ENCODE measurements at regions not wholly inside any gene's neighbourhood (a gene's known extent, or its start where the extent isn't known, plus 50 kb on each side); places are given as distances from the start of the nearest gene placed in this dataset.
"Not testable (repeated sequence)": the region's sequence is repeated elsewhere in the genome, so short reads cannot be mapped to it uniquely, and the experiment has no call there.

DNA sequence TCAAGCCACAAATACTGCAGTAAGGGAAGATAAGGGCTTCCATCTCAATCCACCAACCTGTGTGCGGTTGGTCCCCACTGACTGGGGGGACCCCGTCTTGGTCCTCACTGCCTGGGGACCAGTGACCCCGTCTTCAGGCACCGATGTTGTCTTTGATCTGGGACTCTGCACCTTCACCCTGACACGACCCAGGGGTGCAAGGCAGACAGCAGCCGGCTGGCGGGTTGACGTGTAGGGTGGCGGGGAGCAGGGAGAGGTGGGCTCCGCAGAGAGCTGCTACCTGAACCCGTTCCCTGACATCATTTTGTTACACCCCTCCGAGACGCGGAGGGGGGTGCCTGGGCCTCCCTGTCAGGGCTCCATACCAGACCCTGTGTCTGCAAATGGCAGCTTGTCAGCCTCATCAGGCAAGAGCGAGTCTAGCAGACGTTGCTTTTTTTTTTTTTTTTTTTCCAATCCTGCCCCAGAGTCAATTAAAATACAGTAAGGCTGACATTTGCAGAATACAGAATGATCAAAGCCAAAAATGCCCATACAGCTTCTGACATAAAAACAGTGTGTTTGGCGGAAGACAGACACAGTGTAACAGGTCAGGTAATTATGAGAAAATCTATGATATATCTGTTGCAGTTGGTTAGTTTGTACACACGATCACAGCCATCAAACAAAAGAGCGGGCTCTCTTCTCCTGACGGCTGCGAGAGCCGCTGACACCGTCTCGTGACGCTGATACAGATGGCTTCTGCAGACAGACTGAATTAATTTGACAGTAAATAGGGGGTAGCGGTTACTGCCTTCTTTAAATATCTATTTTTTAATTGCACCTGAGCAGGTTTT, 118.6 kb downstream of the CRLF2 start:
- DNase-seq (ENCODE audit: low spot score in 2 of 2): no peak

GRCh38 chrX:1093121-1093520, 119.3 kb downstream of the CRLF2 start:
- Histone ChIP-seq H3K4me3 (no peak overlapping the region), H3K4me1 (no peaks in the 10 kb centered on the region), H3K9me3 (peaks cover 0 to 21% (median 3%) of the 10 kb centered on the region in 4 donors), H3K27me3 (no peaks in the 10 kb centered on the region), H3K36me3 (no peaks in the 10 kb centered on the region), H3K27ac (no peak overlapping the region)
- TF ChIP-seq EP300 (IDR thresholded peaks at IDR 0.05): no peak
- TF ChIP-seq POLR2A (IDR thresholded peaks at IDR 0.05): no peak
- no peak for TF ChIP-seq CTCF (IDR thresholded peaks at IDR 0.05)
- DNase-seq (ENCODE audit: low spot score in 2 of 2): no peak
- 24 to 28% methylated on average over 14 of the region's 14 CpGs for WGBS, 2 donors

More for the DNA sequence above, 118.6 kb downstream of the CRLF2 start:
- Histone ChIP-seq H3K9me3 (peaks cover 0 to 21% (median 3%) of the 10 kb centered on the region in 4 donors), H3K36me3 (no peaks in the 10 kb centered on the region), H3K27me3 (no peaks in the 10 kb centered on the region), H3K4me1 (no peaks in the 10 kb centered on the region), H3K27ac (no peak overlapping the region), H3K4me3 (no peak overlapping the region)
- 50 to 53% methylated on average over 26 of the region's 26 CpGs for WGBS, 2 donors
- TF ChIP-seq CTCF (IDR thresholded peaks at IDR 0.05) (no peak), EP300 (IDR thresholded peaks at IDR 0.05) (no peak), POLR2A (IDR thresholded peaks at IDR 0.05) (no peak)

GRCh38 chrX:1086444-1087409, 125.7 kb downstream of the CRLF2 start:
- Histone ChIP-seq H3K27me3 (no peaks in the 10 kb centered on the region), H3K9me3 (peaks cover 0 to 44% (median 2%) of the 10 kb centered on the region in 4 donors), H3K36me3 (no peaks in the 10 kb centered on the region), H3K4me1 (no peaks in the 10 kb centered on the region), H3K4me3 (no peak overlapping the region), H3K27ac (no peak overlapping the region)
- DNase-seq (ENCODE audit: low spot score in 2 of 2): no peak
- no peak for TF ChIP-seq EP300 (IDR thresholded peaks at IDR 0.05)
- no peak for TF ChIP-seq CTCF (IDR thresholded peaks at IDR 0.05)
- TF ChIP-seq POLR2A (IDR thresholded peaks at IDR 0.05): no peak
- 70% methylated on average over 9 of the region's 9 CpGs for WGBS, 2 donors

- H3K27me3 ChIP-seq; H3K4me3 ChIP-seq; H3K4me1 ChIP-seq; DNase-seq (ENCODE audit: low spot score in 2 of 2); H3K27ac ChIP-seq; H3K36me3 ChIP-seq: not testable (repeated sequence)
- peaks cover 0 to 44% (median 2%) of the 10 kb centered on the region in 4 donors for H3K9me3 ChIP-seq
- WGBS, 2 donors: 72 to 77% methylated on average over 2 of the region's 2 CpGs
Measured at GRCh38 chrX:1085871-1086270, 126.6 kb downstream of the CRLF2 start.

- Histone ChIP-seq H3K9me3 (peaks cover 0 to 44% (median 2%) of the 10 kb centered on the region in 4 donors), H3K36me3 (no peaks in the 10 kb centered on the region), H3K4me1 (no peaks in the 10 kb centered on the region), H3K27me3 (no peaks in the 10 kb centered on the region), H3K4me3 (no peak overlapping the region), H3K27ac (no peak overlapping the region)
- WGBS, 2 donors: 84 to 86% methylated on average over 6 of the region's 6 CpGs
- no peak for TF ChIP-seq CTCF (IDR thresholded peaks at IDR 0.05)
- no peak for DNase-seq (ENCODE audit: low spot score in 2 of 2)
Measured at GRCh38 chrX:1084689-1085088, 127.8 kb downstream of the CRLF2 start.
